Activated T-cell treated with anti-CD3 and anti-CD28 coated beads for 24 hours (primary cell): ENCODE measurements at regions not wholly inside any gene's neighbourhood (a gene's known extent, or its start where the extent isn't known, plus 50 kb on each side); places are given as distances from the start of the nearest gene placed in this dataset.
A peak's percentile ranks its signal among the peaks of the same experiment; 100 is the strongest.

ENCODE experiments used
- DNase-seq: peaks from one replicate; pipeline ENCODE4 v3.0.0-alpha.2; 2020; ENCODE audit warnings: low read depth

DNA sequence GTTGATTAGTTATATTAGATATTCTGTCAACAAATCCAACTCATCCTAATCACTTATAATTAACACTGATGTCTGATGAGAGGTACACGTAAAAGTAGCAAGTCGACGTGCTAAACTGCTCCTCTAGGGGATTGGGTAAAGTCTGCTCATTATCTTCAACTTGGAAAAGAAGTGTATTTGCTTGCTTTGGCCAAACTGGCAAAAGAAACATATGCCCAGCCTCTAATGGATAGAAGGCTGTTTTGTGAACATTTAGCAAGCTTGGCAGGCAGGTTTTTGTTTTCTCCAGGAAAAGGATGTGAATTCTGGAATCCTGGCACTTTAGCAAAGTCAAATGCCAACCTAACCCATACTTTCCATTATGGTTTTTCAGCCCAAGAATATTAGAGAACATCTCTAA is 264.8 kb downstream of the TBL1XR1 start:
- no peak for DNase-seq

GRCh38 chr3:176931991-176932390 is 265.3 kb downstream of the TBL1XR1 start:
- DNase-seq: no peak

DNA sequence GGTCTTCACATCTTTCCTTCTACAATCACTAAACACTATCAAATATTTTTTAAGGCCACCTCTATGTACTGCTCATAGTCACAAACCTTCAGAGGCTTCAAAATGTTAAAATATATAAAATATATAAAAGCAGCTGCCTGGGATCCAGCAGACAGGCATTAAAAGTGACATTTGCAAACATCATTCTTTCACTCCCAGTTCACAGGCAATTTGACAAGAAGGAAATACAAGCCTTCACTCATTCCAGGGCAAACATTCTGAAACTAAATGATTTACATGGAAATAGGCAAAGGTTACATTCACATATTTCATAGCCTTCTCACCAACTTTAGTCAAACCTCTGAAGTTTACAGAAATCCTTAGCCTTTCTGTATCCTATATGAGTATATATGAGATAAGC is 266.3 kb downstream of the TBL1XR1 start:
- no peak for DNase-seq

- no peak for DNase-seq
Measured at GRCh38 chr3:176928582-176928931, 268.7 kb downstream of the TBL1XR1 start.

- DNase-seq: no peak
Measured at GRCh38 chr3:176927706-176928581, 269.3 kb downstream of the TBL1XR1 start.

DNA sequence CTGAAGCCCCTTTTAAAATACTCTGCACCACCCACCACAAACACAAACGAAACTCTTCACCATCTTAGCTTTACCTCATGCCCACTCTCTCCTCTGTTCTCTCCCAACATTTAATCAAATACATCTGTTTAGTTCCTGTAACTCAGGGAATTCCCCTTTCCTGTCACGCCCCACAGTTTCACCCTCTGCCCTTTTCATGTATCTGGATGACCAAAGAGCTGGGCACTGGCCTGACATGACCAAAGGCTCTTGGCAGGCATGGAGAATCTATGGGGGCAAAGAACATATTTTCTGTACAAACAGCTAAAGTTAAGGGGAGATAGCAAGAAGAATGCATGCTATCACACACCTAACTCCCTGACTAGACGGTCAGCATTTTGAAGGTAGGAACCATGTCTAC is 270.0 kb downstream of the TBL1XR1 start:
- DNase-seq: no peak

- DNase-seq: no peak
Measured at GRCh38 chr3:176926688-176927087, 270.6 kb downstream of the TBL1XR1 start.

- DNase-seq: no peak
Measured at GRCh38 chr3:176926034-176926433, 271.2 kb downstream of the TBL1XR1 start.

DNA sequence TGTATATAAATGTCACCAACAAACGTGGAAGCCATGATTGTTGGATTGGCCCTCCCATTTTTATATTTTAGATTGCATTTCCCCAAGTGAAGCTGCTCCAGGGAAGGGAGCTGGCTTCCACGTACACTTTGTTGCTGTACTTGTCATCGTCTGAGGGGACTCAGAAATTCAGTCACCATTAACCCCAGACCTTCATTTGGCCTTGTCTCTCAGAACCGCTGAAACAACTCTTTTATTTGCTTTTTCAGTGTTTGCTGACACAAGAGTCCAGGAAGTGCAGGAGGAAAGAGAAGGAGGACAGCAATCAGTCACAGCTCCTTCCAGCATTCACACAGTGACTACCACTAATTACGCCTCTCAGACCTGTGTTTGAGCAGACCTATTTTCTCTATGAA is 276.5 kb downstream of the TBL1XR1 start:
- DNase-seq: no peak

GRCh38 chr3:176919836-176920765 is 277.2 kb downstream of the TBL1XR1 start:
- no peak for DNase-seq

GRCh38 chr3:176916777-176917176 is 280.5 kb downstream of the TBL1XR1 start:
- no peak for DNase-seq

DNA sequence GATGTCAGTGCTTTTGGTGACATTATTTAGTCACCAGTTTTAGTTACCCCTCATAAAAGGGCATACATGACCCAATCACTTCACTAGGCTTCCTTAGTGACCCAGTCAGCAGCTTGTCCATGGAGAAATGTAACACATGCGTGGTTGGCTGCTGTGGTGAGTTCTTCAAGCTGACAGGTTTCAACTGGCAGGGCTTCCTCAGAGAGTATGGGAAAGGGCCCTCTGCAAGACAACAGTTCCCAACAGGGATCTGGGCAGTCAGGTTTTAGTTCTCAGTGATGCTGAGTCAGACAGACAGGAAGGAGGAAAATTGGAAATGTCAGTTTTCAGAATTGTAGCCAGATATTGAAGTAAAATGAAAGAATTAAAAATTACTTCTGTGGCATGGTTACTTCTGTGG is 282.5 kb downstream of the TBL1XR1 start:
- no peak for DNase-seq

GRCh38 chr3:176911579-176911978 is 285.7 kb downstream of the TBL1XR1 start:
- no peak for DNase-seq

DNA sequence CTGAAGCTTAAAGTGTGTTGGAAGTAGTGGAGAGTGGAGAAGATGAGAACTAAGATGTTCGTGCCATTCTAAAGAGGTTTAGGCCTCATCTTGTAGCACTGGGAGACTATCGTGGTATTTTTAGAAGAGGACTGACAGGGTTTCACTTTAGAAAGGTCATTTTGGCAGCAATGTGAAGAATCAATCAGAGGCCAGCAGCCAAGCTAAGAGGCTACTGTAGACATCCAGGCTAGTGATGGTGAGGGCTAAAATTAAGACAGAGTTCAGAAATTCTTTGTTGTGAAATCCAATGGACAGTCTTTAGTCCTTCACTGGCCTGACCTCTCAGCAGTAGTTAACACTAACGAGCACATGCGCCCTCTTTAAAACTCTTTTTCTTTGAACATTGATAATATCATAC is 288.2 kb downstream of the TBL1XR1 start:
- no peak for DNase-seq

- DNase-seq: no peak
Measured at GRCh38 chr3:176906046-176906905, 291.0 kb downstream of the TBL1XR1 start.

DNA sequence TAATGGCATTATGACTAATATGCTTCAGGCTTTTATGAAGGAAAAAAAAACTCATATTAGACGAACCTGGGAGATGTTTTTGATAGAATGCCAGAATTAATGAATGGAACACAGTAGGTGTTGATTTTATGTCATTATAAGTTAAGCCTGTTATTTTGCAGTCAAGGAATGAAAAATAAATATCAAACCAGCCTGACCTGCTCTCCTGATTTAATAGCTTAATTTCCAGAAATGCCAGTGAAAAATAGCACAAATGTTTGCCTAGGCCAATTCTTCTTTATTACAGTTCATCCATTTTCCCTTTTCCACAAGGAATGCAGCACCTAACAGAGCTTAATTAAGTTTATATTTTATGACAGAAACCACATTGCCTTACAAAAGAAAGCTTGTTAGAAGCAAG is 292.0 kb downstream of the TBL1XR1 start:
- no peak for DNase-seq

DNA sequence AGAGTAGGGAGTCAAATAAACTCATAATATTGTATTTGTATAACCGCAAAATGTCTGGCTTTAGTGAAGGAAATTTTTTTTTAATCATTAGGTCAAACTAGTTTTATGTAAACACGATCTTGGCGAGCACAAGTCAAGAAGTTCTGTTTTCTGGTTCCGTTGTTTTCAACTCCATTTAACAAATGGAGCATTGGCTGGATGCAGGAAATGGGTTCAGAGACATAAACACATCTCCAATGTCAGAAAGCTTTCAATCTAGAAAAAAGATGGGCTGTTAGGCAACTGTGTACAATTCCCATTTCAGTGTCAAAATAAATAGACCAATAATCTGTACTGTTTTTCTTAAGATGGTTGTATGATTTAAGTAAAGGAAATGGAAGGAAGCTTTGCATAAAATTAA is 292.8 kb downstream of the TBL1XR1 start:
- no peak for DNase-seq

- DNase-seq: no peak
Measured at GRCh38 chr3:176896640-176897039, 300.6 kb downstream of the TBL1XR1 start.

- DNase-seq: no peak
Measured at GRCh38 chr3:176896165-176896564, 301.1 kb downstream of the TBL1XR1 start.

- no peak for DNase-seq
Measured at GRCh38 chr3:176879710-176880109, 317.6 kb downstream of the TBL1XR1 start.

GRCh38 chr3:176873261-176873660 is 324.0 kb downstream of the TBL1XR1 start:
- no peak for DNase-seq

DNA sequence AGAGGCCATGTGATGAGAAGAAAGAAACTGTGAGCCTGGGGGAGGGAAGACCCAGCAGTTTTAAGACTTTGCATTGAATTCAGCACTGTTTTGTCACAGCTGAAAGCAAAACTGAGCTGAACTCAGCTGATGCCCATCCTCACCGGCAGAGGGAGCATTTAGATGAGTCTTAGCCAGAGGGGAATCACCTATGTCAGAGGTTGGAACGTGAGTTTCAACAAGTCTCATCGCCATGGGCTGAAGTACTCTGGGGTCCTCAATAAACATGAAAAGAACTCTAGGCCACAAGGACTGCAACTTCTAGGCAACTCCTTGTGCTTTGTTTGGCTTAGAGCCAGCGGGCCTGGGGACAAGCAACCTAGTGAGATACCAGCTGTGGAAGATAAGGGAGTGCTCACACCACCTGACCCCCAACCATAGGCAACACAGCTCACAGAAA is 324.5 kb downstream of the TBL1XR1 start:
- DNase-seq: peak; percentile 43
